ENCODE measurements at regions not wholly inside any gene's neighbourhood (a gene's known extent, or its start where the extent isn't known, plus 50 kb on each side); places are given as distances from the start of the nearest gene placed in this dataset.

DNA sequence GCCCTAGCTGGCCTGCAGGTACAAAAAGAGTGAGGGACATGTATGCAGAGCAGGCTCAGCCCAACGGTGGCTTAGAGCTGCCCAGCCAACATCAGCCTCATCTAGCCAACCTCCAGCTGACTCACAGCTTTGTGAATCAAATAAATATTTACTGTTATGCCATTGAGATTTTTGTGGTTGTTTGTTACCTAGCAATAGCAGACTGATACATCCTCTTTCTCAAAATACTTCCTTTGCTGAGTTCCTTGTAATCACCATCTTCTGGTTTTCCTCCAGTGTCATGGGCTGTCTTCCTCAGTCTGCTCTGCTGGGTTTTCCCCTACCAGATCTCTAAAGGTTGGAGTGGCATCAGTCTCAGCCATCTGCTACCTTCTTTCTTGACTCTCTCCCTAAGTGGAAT is 126.6 kb upstream of the SLC1A4 start:
- TF ChIP-seq, protein P1, sequence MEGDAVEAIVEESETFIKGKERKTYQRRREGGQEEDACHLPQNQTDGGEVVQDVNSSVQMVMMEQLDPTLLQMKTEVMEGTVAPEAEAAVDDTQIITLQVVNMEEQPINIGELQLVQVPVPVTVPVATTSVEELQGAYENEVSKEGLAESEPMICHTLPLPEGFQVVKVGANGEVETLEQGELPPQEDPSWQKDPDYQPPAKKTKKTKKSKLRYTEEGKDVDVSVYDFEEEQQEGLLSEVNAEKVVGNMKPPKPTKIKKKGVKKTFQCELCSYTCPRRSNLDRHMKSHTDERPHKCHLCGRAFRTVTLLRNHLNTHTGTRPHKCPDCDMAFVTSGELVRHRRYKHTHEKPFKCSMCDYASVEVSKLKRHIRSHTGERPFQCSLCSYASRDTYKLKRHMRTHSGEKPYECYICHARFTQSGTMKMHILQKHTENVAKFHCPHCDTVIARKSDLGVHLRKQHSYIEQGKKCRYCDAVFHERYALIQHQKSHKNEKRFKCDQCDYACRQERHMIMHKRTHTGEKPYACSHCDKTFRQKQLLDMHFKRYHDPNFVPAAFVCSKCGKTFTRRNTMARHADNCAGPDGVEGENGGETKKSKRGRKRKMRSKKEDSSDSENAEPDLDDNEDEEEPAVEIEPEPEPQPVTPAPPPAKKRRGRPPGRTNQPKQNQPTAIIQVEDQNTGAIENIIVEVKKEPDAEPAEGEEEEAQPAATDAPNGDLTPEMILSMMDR (IDR thresholded peaks at IDR 0.05), result no peak

DNA sequence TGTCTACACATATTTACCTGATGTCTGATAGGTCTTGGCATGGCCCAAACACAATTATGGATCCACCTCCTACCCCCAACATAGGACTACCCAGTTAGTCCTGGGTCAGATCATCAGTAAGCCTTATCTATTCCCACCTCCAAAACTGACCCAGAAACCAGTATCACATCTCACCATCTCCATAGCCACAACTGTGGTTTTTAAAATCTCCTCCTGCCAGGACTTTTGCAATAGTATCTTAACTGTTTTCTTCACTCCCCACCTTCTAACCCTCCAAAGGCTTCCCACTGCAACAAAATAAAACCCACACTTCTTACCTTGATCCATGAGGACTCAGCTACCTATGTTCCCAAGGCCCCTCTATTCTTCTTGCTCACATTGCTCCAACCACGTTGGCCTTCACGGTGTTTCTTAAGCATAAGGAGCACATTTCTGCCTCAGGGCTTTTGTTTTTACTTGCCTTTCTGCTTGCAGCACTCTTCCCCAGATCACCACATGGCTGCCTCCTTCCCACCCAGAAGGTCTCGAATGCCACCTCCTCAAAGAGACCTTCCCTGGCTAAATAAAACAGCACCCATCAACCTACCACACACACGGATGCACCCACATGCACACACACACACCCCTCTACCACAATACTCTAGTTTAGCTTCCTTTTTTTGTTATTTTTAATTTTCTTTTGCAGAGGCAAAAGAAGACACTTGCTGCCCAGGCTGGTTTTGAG is 125.9 kb upstream of the SLC1A4 start:
- TF ChIP-seq, protein P1 (IDR thresholded peaks at IDR 0.05), result no peak

DNA sequence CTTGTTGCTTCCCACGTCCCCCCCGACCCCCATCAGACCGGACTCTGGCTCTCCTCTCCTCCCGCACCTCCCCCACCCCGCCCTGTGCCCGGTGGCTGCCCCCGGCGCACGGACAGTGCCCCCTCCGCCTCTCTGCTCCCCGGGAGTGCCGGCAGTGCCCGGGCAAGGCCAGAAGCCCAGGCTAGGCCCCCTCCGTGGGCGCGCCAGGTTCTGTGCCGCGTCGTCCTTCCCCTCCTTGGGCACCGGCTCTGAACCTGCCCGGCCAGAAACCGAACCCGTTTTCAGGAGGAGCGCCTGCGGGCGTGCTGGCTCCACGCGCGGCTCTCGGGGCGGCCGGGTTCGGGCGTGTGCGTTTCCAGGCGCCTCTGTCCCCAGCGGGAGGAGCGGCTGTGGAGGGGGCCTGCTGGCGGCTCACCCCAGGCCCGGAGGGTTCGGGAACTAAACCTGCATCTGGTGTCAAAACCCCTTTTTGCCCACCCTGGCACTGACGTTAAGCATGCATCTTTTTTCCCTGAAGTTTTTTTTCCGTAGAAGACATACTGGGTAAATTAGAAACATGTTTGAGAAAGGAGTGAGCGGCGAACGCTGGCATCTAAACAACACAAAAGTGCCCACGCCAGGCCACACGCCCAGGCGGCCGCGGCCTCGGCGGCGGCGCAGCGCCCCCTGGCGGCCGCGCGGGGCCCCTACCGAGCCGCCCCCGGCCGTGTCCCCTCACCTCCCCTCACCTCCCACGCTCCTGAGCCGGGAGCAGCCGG is 123.9 kb upstream of the SLC1A4 start:
- TF ChIP-seq, protein P1 (IDR thresholded peaks at IDR 0.05), result peak; percentile 71

DNA sequence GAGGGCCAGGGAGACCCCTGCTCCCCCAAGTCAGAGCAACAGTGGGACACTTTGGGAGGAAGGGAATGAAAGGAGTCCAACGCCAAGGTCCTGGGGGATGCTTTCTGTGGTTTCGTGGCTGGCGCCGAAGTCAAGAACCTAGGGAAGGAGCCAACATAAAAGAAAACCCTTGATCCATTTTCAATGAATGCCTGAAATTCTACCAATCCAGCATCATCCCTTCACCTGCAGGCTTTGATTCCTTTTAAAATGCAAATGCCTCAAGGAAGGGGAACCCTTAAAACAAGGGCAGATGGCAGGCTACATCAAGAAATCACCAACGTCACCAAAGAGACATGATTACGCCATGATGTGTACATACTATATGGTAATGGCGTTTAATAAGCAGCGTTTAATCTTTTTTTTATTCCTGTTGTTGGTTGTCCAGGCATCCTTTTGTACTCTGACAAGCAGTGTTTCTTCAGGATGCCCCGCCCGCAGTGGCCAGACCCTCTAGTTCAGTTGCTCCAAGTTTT is 123.3 kb upstream of the SLC1A4 start:
- TF ChIP-seq, protein P1 (IDR thresholded peaks at IDR 0.05), result peak; percentile 19; the same call in 1 of the 2 replicates

DNA sequence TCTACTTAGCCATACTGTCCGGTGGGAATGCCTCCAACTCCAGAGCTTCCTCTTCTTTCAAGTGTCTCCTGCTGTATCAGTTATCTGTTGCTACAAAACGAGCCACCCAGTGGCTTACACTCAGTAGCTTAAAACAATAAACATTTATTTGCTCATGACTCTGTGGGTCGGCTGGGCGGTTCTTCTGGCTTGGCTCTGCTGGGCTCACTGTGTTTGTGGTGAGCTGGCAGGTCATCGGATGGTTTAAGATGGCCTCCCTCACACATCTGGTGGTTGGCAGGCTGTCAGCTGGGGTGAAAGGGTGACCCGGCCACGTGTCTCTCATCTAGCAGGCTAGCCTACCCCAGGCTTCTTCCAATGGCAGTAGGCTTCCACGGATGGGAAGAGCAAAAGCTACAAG is 122.4 kb upstream of the SLC1A4 start:
- TF ChIP-seq, protein P1 (IDR thresholded peaks at IDR 0.05), result no peak

DNA sequence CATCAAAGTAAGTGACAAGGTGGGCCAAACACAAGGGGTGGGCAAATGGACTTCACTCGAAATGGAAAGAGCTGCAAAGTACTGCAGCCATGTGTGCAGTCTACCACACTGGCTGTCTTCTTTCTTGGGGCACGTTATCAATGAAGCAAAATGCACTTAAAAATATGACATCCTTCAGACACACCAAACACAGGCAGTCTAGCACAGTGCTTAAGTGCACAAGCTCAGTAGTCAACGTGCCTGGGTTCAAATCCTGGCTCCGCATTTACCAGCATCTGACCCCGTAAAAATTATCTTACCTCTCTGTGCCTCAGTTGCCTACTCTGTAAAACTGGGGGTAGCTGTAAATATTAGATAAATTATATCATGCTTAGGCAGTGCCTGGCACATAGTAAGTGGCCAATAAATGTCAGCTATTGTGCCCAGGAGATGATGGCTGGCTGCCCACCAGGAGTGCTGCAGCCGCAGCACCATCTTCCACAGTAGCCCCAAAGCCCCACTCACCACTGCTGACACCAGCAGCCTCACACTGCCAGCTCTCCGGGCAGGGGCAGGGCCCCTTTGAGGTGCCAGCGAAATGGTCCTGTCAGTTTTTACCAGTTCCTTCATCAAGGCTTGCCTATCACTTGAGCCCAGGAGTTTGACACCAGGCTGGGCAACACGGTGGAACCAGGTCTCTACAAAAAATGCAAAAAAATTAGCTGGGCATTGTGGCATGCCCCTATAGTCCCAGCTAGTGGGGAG is 121.8 kb upstream of the SLC1A4 start:
- TF ChIP-seq, protein P1 (IDR thresholded peaks at IDR 0.05), result no peak

DNA sequence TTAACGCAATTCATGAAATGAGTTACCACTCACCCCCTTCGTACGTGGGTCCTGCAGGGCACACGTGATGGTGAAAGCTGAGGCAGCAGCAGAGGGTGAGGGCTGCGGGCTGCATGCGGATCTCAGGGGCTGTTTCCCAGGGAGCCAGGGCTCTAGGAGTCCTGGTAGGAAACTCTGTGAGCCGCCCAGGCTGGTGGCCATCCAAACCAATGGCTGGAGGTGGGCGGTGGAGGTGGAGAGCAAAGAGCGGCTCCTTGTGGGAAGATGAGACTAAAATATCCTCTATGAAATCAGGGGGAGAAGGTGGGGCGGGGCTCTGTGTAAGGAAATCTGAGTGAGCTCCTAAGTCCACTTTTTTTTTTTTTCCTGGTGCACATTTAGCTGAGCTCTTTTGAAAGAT is 120.1 kb upstream of the SLC1A4 start:
- TF ChIP-seq, protein P1 (IDR thresholded peaks at IDR 0.05), result no peak
